ENCODE measurements at regions not wholly inside any gene's neighbourhood (a gene's known extent, or its start where the extent isn't known, plus 50 kb on each side); places are given as distances from the start of the nearest gene placed in this dataset.

- in situ Hi-C loops (cut with MboI): no loop called here
- H3K27me3 ChIP-seq (replicated peaks in 1 of 2; ENCODE audit: control insufficient read depth in 2 of 2, insufficient read depth in 2 of 2, low read length in 1 of 2): no peaks in the 10 kb centered on the region
- no peak for FAIRE-seq
- TF ChIP-seq POU2F2 (IDR thresholded peaks at IDR 0.05; ENCODE audit: borderline replicate concordance, low read depth, low read length) (no peak), SMAD1 (IDR thresholded peaks at IDR 0.05; ENCODE audit: low read depth, partially characterized antibody) (no peak), CREB1 (IDR thresholded peaks at IDR 0.05; ENCODE audit: low read depth) (no peak), NR2C2 (IDR thresholded peaks at IDR 0.05; ENCODE audit: borderline replicate concordance, control insufficient read depth, insufficient read length, low read depth) (no peak), POLR2A (IDR thresholded peaks at IDR 0.05; ENCODE audit: low read depth, low read length) (no peak), PBX3 (IDR thresholded peaks at IDR 0.05; ENCODE audit: insufficient replicate concordance, low read depth, low read length) (no peak), SUPT20H (IDR thresholded peaks at IDR 0.05; ENCODE audit: borderline replicate concordance, control insufficient read depth, low read depth, low read length) (no peak)
- RAD21 ChIA-PET (ENCODE audit: unreplicated experiment): interaction anchor here (1.6 kb wide), 1 partner anchor 263 kb away, joined by 5 read pairs; no protein-coding TSS in a partner anchor
- POLR2A ChIA-PET: no interaction called here
- intact Hi-C loops (cut with micrococcal nuclease; ENCODE audit: unreplicated experiment): no loop called here
- H3K9ac ChIP-seq (ENCODE audit: control insufficient read depth, insufficient read depth, low read length): no peak overlapping the region
- no peak for DNase-seq (ENCODE audit: low read depth, low spot score)
- no peak for ATAC-seq
- 34% methylated on average over 4 of the region's 4 CpGs for WGBS (ENCODE audit: insufficient coverage, insufficient replicate concordance, low lambda C conversion rate, missing lambda C conversion rate)
- CTCF ChIA-PET: interaction anchor here (0.8 to 1.6 kb wide), 6 partner anchors 8 to 425 kb away, joined by 3 to 9 read pairs (median 4); no protein-coding TSS in a partner anchor
- H3K4me1 ChIP-seq (ENCODE audit: control insufficient read depth, insufficient read depth, low read length): no peaks in the 10 kb centered on the region
- no peak overlapping the region for H3K4me3 ChIP-seq
- SMC1A ChIA-PET (ENCODE audit: uncharacterized antibody, unreplicated experiment): interaction anchor here (0.9 to 4.5 kb wide), 5 partner anchors 11 to 263 kb away, joined by 3 to 37 read pairs (median 3); no protein-coding TSS in a partner anchor
- H3K36me3 ChIP-seq (ENCODE audit: control insufficient read depth in 2 of 2, insufficient read depth in 2 of 2, low read length in 1 of 2): no peaks in the 10 kb centered on the region
- H2AFZ ChIP-seq (ENCODE audit: control insufficient read depth, low read depth, low read length): no peak overlapping the region
- H3K9me3 ChIP-seq (replicated peaks; ENCODE audit: control insufficient read depth, insufficient read depth, low read length): no peaks in the 10 kb centered on the region
- H3K27ac ChIP-seq (ENCODE audit: control insufficient read depth, insufficient read depth): no peak overlapping the region
- BruUV-seq (replicated peaks): no TSS peak
- H3K79me2 ChIP-seq (ENCODE audit: control insufficient read depth, insufficient read depth, low read length): no peaks in the 10 kb centered on the region
- no peaks in the 10 kb centered on the region for H4K20me1 ChIP-seq (ENCODE audit: control insufficient read depth, insufficient read depth)
- H3K4me2 ChIP-seq (ENCODE audit: control insufficient read depth, insufficient read depth): no peak overlapping the region
Measured at GRCh38 chr3:150232992-150233451, 175.1 kb upstream of the TSC22D2 start.
